ENCODE measurements at regions not wholly inside any gene's neighbourhood (a gene's known extent, or its start where the extent isn't known, plus 50 kb on each side); places are given as distances from the start of the nearest gene placed in this dataset.

GRCh38 chr10:120741396-120741795 lies 109.8 kb upstream of the WDR11 start:
- H3K27ac Mint-ChIP-seq: no peak overlapping the region
- no peak overlapping the region for H2BK5ac ChIP-seq (ENCODE audit: insufficient read length, low read length)
- H2AK5ac ChIP-seq (ENCODE audit: insufficient read length, low read length): no peak overlapping the region
- H3T11ph ChIP-seq (ENCODE audit: low read length): no peak overlapping the region
- no peaks in the 10 kb centered on the region for H3K36me3 Mint-ChIP-seq (ENCODE audit: insufficient read depth in 1 of 3, low read depth in 3 of 3)
- no peak overlapping the region for H2BK15ac ChIP-seq (ENCODE audit: low read depth, low read length)
- no peak overlapping the region for H2BK20ac ChIP-seq (ENCODE audit: low read depth, low read length, poor library complexity, severe bottlenecking)
- H2BK120ac ChIP-seq (ENCODE audit: low read depth, low read length, poor library complexity, severe bottlenecking): no peak overlapping the region
- no peaks in the 10 kb centered on the region; a peak in 1 of 5 replicates for H3K9me3 Mint-ChIP-seq
- no peaks in the 10 kb centered on the region for H3K79me2 ChIP-seq (ENCODE audit: insufficient read depth, low read length)
- no peaks in the 10 kb centered on the region; the same call in 1 of the 2 replicates for H3K27me3 ChIP-seq (ENCODE audit: insufficient read depth, low read length)
- H4K8ac ChIP-seq (replicated peaks; ENCODE audit: insufficient read length, low read depth, low read length): no peak overlapping the region
- H4K91ac ChIP-seq (ENCODE audit: insufficient read length, low read depth, low read length): no peak overlapping the region
- H3K56ac ChIP-seq (ENCODE audit: insufficient read length, low read depth, low read length): no peak overlapping the region
- no CpG with 5 or more reads among the region's 5 CpGs for WGBS (ENCODE audit: extremely low coverage, insufficient read length, low lambda C conversion rate)
- H3K18ac ChIP-seq (ENCODE audit: insufficient read length, low read depth, low read length): no peak overlapping the region
- peaks cover 18 to 20% of the 10 kb centered on the region in 2 experiments for H3K4me1 Mint-ChIP-seq
- H3K27me3 Mint-ChIP-seq (ENCODE audit: low read depth): peaks cover 4% of the 10 kb centered on the region
- no peak overlapping the region for H3K23ac ChIP-seq (ENCODE audit: insufficient read length, low read depth, low read length)
- no peak overlapping the region for H3K14ac ChIP-seq (ENCODE audit: insufficient read depth, low read length)
- H3K4me1 ChIP-seq (ENCODE audit: insufficient read depth, low read length): peaks cover 2% of the 10 kb centered on the region; the same call in 1 of the 2 replicates
- H3K9ac ChIP-seq (ENCODE audit: extremely low read depth, insufficient read length, low read length): no peak overlapping the region
- DNase-seq: no peak
- H3K9me3 ChIP-seq (ENCODE audit: control insufficient read depth, low read depth, low read length): no peaks in the 10 kb centered on the region
- no peak overlapping the region for H3K27ac ChIP-seq (ENCODE audit: insufficient read length, low read depth, low read length)
- no peak overlapping the region for H4K5ac ChIP-seq (ENCODE audit: insufficient read length, low read depth, low read length)
- no peak for TF ChIP-seq CTCF (conservative IDR thresholded peaks at IDR 0.05)
- no peak overlapping the region for H2AFZ ChIP-seq (ENCODE audit: low read length)
- no peaks in the 10 kb centered on the region for H4K20me1 ChIP-seq (ENCODE audit: control insufficient read depth, insufficient read depth, insufficient read length)
- H3K79me1 ChIP-seq (ENCODE audit: insufficient read depth, low read depth, low read length, poor library complexity, severe bottlenecking): no peaks in the 10 kb centered on the region
- H3K4me2 ChIP-seq (ENCODE audit: insufficient read depth, insufficient read length, low read length): no peak overlapping the region
- no peak overlapping the region for H3K4ac ChIP-seq (ENCODE audit: low read depth, low read length)
- no peak overlapping the region for H2BK12ac ChIP-seq (ENCODE audit: insufficient read length, low read depth, low read length)
- no peak overlapping the region for H3K4me3 Mint-ChIP-seq
- no peaks in the 10 kb centered on the region for H3K23me2 ChIP-seq (ENCODE audit: insufficient read length, low read depth, low read length, poor library complexity, severe bottlenecking)

Data from H9 (cell line).